Hematopoietic multipotent progenitor cell treated with erythropoietin and hydrocortisone succinate and interleukin-3 and kit ligand, for 15 days (in vitro differentiated cells): ENCODE measurements at regions not wholly inside any gene's neighbourhood (a gene's known extent, or its start where the extent isn't known, plus 50 kb on each side); places are given as distances from the start of the nearest gene placed in this dataset.

Experiments used
- DNase-seq: peaks from one replicate; pipeline ENCODE4 v3.0.0-alpha.2; 2015; ENCODE audit warnings: low spot score

GRCh38 chr2:58907644-58908043, 666.5 kb upstream of the FANCL start:
- DNase-seq: no peak

DNA sequence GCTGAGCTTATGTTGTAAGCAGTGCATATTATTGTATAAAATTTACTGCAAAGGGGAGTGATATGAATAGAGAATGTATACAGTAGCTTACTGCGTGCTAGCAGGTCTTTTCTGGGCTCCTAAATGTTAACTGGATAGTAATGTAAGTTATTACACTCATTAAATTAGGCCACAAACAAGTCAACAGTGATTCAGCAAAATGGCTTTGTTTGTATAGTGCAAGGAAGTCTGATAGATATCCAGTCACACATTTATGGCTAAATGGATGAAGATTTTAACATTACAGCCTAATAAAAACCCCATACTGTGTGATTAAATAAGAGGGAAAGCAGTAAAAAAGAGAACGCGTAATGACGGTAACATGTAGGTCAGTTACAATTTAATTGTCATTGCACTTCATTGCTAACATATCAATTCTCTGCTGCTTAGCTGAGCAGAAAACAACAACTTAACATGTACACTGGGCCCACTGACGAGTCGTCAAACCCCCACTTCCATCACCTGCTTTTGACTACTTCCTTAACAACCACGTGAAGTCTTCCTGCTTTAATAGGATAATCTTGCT, 665.0 kb upstream of the FANCL start:
- DNase-seq: no peak

DNA sequence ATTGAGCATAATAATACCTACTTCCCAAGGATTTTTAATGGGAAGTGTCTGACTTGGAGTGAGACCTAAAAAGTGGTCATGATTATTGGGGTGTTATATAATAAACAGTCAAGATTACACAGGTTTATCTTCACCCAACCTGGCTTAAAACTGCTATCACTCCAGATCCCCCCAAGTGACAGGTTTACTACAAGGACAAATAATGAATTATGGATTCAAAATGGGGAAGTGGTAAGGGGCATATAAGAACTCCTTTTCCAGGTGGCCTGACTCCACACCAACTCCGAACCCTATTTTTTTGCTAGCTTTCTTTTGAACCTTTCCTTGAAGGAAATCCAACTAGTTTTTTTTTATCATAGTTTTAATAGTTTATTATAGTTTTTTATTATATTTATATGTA, 663.0 kb upstream of the FANCL start:
- DNase-seq: no peak

DNA sequence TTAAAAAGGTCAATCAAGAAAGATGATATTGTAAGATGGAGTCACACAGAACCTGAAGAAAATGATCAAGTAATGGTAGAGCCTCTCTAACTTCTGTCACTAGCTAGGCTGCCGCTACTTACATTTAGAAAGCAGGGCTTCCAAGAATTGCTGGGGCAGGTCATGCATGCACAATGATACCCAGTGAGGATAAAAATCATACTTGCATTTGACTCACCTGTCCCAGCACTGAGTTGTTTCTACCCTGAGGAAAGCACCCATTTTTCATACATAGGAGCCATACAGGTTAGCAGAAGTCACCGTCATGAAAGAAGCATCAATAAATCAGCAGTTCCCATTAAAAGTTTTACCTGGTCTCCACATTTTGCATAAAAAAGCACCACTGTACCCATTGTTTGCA, 662.3 kb upstream of the FANCL start:
- no peak for DNase-seq

GRCh38 chr2:58900246-58901027, 659.3 kb upstream of the FANCL start:
- DNase-seq: no peak

- DNase-seq: no peak
These were observed 658.6 kb upstream of the FANCL start for GRCh38 chr2:58899692-58900091.

DNA sequence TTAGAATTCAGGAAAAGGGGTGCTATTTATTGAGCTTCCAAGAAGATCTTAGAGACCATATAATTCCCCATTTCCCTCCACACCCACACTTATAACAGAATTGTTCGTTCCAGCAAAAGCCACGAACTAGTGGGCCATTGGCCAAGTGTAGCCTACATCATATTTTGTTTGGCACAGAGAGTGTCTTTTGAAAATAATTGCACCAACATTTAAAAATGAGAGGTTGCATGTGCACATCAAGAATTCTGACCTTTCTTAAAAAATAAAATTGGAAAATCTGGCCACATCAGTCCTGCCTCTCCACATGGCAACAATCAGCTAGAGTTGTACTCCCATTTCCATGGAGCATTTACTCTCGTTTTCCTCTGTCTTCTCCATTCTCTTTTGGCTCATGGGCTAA, 655.5 kb upstream of the FANCL start:
- no peak for DNase-seq

DNA sequence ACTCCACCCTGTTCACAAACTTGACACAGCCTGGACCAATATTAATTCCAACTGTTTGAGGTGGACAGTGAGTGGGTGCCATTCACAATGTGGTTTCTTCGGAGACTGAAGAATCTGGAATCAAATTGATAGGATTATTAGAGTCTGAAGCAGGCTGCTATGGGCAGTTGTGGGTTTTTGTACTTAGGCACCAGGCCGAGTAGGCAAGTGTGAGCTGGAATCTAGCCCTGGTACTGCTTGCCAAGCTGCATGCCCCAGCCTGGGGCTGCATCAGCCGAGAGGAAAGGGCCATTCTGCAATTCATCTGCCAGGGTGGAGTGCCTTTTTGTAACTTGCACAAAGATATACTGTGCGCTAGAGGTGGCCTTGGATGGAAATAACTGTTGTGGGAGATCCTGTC, 654.7 kb upstream of the FANCL start:
- DNase-seq: no peak

- DNase-seq: no peak
These were observed 652.7 kb upstream of the FANCL start for GRCh38 chr2:58893656-58894351.

DNA sequence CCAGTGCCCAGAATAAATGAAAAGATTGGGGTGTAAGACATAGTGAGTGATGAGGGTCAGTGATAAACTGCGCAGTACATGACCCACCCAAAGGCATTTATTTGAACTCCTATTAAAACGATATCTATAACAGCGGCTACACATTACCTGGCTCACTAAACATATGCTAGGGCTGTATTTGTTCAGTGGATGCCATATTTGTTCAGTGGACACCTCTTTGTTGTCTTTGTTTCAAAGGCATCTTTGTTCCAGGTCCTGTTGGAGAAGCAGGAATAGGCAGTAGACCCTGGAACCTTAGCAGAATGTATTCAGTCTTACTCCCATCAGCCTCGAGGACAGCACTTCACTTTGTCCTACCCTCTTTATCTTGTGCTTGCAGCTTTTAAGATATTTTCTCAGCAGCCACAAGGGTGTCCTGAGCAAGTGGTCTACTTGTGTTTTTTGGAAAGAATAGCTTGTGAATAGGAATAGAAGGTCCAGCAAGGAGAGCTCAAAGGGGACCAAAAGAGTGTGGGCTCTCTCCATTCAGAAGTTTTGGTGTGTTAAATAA, 650.8 kb upstream of the FANCL start:
- no peak for DNase-seq

GRCh38 chr2:58890865-58891525, 649.9 kb upstream of the FANCL start:
- DNase-seq: no peak

GRCh38 chr2:58886009-58886408, 644.9 kb upstream of the FANCL start:
- no peak for DNase-seq

- no peak for DNase-seq
These were observed 638.7 kb upstream of the FANCL start for GRCh38 chr2:58879834-58880233.

GRCh38 chr2:58878778-58879177, 637.7 kb upstream of the FANCL start:
- DNase-seq: no peak

DNA sequence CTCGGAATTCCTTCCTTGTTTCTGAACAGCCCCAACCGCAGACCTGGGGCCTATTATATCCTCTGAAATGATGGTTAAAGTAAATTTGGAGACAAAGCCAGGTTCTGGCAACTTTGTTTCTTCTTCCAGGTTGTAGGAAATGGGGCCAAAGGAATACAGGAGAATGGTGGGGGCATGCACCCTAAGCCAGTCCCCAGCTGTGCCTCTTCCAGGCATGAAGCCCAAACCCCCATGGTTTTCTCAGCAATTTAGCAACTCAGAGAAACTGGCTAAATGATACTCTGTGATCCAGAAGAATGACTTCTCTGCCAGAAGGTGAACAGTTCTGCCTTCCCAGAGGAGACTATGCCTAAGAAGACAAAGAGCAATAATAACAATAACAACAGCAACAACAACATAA, 635.0 kb upstream of the FANCL start:
- DNase-seq: no peak

- no peak for DNase-seq
These were observed 634.3 kb upstream of the FANCL start for GRCh38 chr2:58875436-58875835.

- no peak for DNase-seq
These were observed 630.5 kb upstream of the FANCL start for GRCh38 chr2:58871469-58872142.

DNA sequence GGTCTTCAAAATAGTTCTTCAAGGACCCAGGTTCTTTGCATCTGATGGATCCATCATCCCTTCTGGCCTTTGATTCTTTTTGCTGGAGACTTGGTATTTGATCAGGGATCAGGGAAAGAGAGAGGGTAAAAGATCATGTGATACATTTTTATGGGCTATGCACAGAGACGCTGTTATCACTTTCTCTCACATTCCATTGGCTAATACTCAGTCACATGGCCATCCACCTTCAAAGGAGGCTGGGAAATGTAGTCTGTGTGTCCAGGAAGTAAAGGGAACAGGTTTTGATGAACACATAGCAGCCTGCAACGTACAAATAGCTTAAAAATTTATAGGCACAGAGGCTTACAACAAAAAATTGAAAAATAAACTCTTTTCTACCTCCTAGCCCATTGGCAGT, 629.6 kb upstream of the FANCL start:
- no peak for DNase-seq

GRCh38 chr2:58866946-58867345, 625.8 kb upstream of the FANCL start:
- DNase-seq: no peak

- no peak for DNase-seq
These were observed 625.4 kb upstream of the FANCL start for GRCh38 chr2:58866527-58866926.

DNA sequence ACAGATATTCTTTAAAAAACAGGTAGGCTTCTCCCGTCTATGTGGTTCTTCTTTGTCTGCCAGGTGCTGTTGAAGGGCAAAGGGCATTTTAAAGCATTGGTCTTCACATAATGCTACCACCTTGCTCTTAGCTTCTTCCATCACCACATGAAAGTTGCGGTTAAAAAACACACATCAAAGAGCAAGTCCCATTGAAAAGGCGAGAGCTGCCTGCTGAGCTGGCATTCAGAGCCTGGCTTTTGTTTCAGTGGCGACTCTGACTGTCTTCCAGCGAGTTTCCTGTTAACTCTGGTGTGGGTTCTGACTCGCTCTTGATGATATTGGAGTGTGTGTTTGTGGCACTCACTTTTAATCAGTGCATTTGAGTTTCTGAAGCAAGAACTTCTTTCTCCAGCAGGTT, 624.9 kb upstream of the FANCL start:
- DNase-seq: no peak

DNA sequence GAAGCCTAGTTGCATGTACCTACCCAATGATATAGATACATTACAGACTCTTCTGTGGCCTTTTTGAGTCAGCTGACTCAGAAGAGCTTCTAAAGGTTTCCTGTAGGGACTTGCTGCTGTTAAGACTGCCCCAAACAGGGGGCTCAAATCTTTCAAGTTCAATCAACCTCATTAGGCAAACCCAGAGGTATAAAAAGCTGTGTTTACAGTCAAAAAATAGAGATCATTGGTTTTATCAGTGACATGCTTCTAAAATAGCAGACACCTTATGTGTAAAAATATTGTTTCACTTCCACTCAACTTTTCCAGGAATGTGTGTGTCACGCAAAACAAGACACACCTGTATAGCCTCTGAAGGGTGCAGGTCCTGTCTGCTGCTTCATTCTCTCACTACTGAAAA, 624.3 kb upstream of the FANCL start:
- DNase-seq: no peak
